SH-SY5Y (cell line): ENCODE measurements at regions not wholly inside any gene's neighbourhood (a gene's known extent, or its start where the extent isn't known, plus 50 kb on each side); places are given as distances from the start of the nearest gene placed in this dataset.

Experiments
- GATA2 ChIP-seq: IDR thresholded peaks from 2 replicates; pipeline ENCODE4 v1.6.1; 2011; ENCODE audit warnings: mild to moderate bottlenecking, low read depth, low read length
- GATA3 ChIP-seq: IDR thresholded peaks from 2 replicates; pipeline ENCODE4 v1.6.1; 2011; ENCODE audit warnings: low read depth, mild to moderate bottlenecking, low read length, moderate library complexity

GRCh38 chr7:11261470-11261869 is 287.8 kb downstream of the PHF14 start:
- TF ChIP-seq GATA2, result no peak
- no peak for TF ChIP-seq GATA3
